ENCODE measurements at regions not wholly inside any gene's neighbourhood (a gene's known extent, or its start where the extent isn't known, plus 50 kb on each side); places are given as distances from the start of the nearest gene placed in this dataset.

DNA sequence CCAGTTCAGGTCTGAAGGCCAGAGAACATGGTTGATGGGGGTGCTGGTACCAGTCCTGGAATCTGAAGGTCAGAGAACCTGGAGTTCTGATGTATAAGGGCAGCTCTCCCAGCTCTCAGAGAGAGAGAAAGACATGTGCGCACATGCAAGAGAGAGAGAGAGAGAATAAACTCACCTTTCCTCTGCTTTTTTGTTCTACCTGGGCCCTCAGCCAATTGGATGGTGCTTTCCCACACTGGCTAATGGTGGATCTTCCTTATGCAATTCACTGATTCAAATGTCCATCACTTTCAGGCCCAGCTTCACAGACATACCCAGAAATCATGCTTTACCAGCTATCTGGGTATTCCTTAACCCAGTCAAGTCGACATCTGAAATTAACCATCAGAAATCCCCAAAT, 377.7 kb upstream of the MEX3C start:
- TF ChIP-seq, protein P1, sequence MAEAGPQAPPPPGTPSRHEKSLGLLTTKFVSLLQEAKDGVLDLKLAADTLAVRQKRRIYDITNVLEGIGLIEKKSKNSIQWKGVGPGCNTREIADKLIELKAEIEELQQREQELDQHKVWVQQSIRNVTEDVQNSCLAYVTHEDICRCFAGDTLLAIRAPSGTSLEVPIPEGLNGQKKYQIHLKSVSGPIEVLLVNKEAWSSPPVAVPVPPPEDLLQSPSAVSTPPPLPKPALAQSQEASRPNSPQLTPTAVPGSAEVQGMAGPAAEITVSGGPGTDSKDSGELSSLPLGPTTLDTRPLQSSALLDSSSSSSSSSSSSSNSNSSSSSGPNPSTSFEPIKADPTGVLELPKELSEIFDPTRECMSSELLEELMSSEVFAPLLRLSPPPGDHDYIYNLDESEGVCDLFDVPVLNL (IDR thresholded peaks at IDR 0.05; ENCODE audit: low read depth, low read length), result no peak
- TF ChIP-seq YY1 (IDR thresholded peaks at IDR 0.05; ENCODE audit: low read depth, low read length), result no peak
- TF ChIP-seq, protein P2, sequence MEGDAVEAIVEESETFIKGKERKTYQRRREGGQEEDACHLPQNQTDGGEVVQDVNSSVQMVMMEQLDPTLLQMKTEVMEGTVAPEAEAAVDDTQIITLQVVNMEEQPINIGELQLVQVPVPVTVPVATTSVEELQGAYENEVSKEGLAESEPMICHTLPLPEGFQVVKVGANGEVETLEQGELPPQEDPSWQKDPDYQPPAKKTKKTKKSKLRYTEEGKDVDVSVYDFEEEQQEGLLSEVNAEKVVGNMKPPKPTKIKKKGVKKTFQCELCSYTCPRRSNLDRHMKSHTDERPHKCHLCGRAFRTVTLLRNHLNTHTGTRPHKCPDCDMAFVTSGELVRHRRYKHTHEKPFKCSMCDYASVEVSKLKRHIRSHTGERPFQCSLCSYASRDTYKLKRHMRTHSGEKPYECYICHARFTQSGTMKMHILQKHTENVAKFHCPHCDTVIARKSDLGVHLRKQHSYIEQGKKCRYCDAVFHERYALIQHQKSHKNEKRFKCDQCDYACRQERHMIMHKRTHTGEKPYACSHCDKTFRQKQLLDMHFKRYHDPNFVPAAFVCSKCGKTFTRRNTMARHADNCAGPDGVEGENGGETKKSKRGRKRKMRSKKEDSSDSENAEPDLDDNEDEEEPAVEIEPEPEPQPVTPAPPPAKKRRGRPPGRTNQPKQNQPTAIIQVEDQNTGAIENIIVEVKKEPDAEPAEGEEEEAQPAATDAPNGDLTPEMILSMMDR (IDR thresholded peaks at IDR 0.05 in 2 of 3, conservative IDR thresholded peaks at IDR 0.05 in 1 of 3; ENCODE audit: control insufficient read depth in 2 of 3, extremely low read depth in 1 of 3, insufficient read depth in 1 of 3, low read depth in 3 of 3, low read length in 3 of 3), result no peak
- TF ChIP-seq, protein P3, sequence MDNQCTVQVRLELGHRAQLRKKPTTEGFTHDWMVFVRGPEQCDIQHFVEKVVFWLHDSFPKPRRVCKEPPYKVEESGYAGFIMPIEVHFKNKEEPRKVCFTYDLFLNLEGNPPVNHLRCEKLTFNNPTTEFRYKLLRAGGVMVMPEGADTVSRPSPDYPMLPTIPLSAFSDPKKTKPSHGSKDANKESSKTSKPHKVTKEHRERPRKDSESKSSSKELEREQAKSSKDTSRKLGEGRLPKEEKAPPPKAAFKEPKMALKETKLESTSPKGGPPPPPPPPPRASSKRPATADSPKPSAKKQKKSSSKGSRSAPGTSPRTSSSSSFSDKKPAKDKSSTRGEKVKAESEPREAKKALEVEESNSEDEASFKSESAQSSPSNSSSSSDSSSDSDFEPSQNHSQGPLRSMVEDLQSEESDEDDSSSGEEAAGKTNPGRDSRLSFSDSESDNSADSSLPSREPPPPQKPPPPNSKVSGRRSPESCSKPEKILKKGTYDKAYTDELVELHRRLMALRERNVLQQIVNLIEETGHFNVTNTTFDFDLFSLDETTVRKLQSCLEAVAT (IDR thresholded peaks at IDR 0.05), result no peak

Data from GM12878 (cell line).